ENCODE measurements at regions not wholly inside any gene's neighbourhood (a gene's known extent, or its start where the extent isn't known, plus 50 kb on each side); places are given as distances from the start of the nearest gene placed in this dataset.

DNA sequence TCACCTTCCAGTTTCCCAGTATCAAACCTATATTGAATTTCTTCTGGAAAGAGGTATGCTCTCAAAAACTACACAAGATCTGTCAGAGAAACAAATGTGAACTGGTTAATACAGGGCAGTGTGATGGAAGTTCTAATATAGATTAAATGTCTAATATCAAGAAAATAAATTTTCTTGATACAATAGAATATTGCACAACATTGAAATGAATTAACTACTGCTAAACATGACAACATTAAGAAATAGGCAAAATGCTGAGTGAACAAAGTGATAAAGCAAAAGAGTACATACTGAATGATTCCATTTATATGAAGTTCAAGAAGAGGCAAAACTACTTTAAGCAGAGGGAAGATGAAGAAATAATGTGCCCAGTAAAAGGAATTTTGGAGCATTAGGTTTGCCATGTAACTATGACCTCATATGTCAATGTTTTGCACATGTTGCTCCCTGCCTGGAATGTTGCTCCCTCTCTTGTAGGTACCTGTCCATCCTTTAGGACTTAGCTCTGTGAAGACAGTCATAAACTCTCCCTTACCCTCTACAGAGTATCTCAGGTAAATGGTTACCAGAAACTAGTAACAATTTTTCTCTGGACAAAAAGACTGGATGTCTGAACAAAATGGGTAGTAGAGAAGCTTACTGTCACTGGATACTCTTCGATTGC, 339.0 kb downstream of the RAD51AP2 start:
- WGBS, 2 donors, result 69 to 88% methylated on average over 1 of the region's 1 CpG
- Histone ChIP-seq H3K9me3 (no peaks in the 10 kb centered on the region), H3K4me1 (no peaks in the 10 kb centered on the region), H3K36me3 (no peaks in the 10 kb centered on the region), H3K4me3 (no peak overlapping the region), H3K27ac (no peak overlapping the region), H3K27me3 (no peaks in the 10 kb centered on the region)
- intact Hi-C loops (cut with DNase I), result no loop called here
- DNase-seq, result no peak
- TF ChIP-seq POLR2A (IDR thresholded peaks at IDR 0.05), result no peak
- TF ChIP-seq, protein P1, sequence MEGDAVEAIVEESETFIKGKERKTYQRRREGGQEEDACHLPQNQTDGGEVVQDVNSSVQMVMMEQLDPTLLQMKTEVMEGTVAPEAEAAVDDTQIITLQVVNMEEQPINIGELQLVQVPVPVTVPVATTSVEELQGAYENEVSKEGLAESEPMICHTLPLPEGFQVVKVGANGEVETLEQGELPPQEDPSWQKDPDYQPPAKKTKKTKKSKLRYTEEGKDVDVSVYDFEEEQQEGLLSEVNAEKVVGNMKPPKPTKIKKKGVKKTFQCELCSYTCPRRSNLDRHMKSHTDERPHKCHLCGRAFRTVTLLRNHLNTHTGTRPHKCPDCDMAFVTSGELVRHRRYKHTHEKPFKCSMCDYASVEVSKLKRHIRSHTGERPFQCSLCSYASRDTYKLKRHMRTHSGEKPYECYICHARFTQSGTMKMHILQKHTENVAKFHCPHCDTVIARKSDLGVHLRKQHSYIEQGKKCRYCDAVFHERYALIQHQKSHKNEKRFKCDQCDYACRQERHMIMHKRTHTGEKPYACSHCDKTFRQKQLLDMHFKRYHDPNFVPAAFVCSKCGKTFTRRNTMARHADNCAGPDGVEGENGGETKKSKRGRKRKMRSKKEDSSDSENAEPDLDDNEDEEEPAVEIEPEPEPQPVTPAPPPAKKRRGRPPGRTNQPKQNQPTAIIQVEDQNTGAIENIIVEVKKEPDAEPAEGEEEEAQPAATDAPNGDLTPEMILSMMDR (IDR thresholded peaks at IDR 0.05), result no peak

DNA sequence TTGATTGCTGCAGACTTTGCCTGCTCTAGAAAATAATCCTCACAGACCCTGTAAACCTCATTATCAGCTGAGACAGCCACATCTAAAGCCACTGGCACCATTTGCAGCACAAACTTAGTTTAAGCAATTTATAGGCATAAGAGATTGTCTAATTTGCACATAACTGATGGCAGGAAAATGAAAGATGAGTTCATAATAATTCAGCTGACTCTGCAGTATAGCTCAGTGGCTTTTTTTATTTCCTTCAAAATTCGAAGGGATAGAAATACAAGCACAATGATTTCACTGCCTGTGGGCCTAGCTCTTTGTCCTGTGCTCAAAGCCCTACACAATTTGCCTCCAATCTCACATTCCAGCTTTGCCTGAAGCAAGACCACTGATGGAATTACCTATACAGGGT, 341.2 kb downstream of the RAD51AP2 start:
- WGBS, 2 donors, result 18 to 31% methylated on average over 1 of the region's 1 CpG
- DNase-seq, result no peak
- intact Hi-C loops (cut with DNase I), result no loop called here
- H3K9me3 ChIP-seq, result no peaks in the 10 kb centered on the region
- TF ChIP-seq, protein P1 (IDR thresholded peaks at IDR 0.05), result no peak
- TF ChIP-seq POLR2A (IDR thresholded peaks at IDR 0.05), result no peak
- no peak overlapping the region for H3K27ac ChIP-seq
- H3K27me3 ChIP-seq, result no peaks in the 10 kb centered on the region
- no peak overlapping the region for H3K4me3 ChIP-seq
- no peaks in the 10 kb centered on the region for H3K36me3 ChIP-seq
- H3K4me1 ChIP-seq, result no peaks in the 10 kb centered on the region

DNA sequence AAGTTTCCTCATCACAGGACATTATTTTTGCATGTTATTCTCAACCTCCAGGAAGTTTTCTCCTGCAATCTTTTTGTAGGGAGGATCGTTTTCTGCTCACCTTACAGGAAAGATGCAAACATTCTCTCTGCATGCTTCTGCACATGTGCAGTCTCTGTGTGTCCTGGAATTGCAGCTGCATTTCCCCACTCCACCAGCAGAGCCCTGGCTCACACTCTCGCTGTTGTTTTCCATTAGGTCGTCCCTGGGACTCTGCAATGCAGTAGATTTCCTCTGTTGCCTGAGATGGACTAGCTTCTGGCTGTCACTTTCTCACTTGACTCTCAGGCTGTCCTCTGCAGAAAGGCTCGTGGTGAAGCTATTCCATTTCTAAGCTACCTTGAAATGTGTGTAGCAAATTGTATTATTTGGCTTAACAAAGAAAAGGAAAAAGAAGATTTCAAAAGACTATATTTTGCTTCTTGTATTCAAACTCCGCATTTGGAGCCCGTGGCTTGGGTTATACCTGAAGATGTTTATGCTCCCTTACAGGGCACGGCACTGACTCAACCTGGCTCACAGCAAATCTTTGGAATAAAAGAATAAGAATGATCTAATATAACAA, 346.7 kb downstream of the RAD51AP2 start:
- DNase-seq, result no peak
- TF ChIP-seq, protein P1 (IDR thresholded peaks at IDR 0.05), result peak; percentile 19 to 74 (median 50)
- no peak for TF ChIP-seq POLR2A (IDR thresholded peaks at IDR 0.05)
- intact Hi-C loops (cut with DNase I), result no loop called here
- Histone ChIP-seq H3K36me3 (no peaks in the 10 kb centered on the region), H3K4me1 (no peaks in the 10 kb centered on the region), H3K27ac (no peak overlapping the region), H3K9me3 (no peaks in the 10 kb centered on the region), H3K27me3 (no peaks in the 10 kb centered on the region), H3K4me3 (no peak overlapping the region)
- 41 to 43% methylated on average over 7 of the region's 7 CpGs for WGBS, 2 donors

DNA sequence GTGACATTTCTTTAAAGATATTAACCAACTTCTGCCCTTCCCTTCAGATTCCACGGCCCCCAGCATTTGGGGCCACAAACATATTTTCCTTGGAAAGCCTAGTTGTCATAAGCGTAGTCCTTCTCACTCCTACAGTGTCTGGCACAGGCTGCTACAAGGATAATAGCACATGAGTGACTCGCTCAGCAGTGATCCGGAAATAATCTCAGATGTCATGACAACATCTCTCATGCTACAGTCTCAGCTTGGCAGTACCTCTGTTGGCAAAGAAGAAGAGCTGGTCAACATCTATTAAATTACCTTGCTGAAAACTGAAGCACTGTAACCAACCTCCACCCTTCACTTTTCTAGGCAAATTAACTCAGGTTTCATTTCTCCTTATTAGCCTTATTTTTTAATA, 351.7 kb downstream of the RAD51AP2 start:
- DNase-seq, result no peak
- no peaks in the 10 kb centered on the region for H3K36me3 ChIP-seq
- intact Hi-C loops (cut with DNase I), result no loop called here
- no peak overlapping the region for H3K4me3 ChIP-seq
- no peak overlapping the region for H3K27ac ChIP-seq
- WGBS, 2 donors, result 58 to 61% methylated on average over 4 of the region's 4 CpGs
- H3K4me1 ChIP-seq, result no peaks in the 10 kb centered on the region
- TF ChIP-seq, protein P1 (IDR thresholded peaks at IDR 0.05), result no peak
- no peak for TF ChIP-seq POLR2A (IDR thresholded peaks at IDR 0.05)
- H3K27me3 ChIP-seq, result no peaks in the 10 kb centered on the region
- no peaks in the 10 kb centered on the region for H3K9me3 ChIP-seq

DNA sequence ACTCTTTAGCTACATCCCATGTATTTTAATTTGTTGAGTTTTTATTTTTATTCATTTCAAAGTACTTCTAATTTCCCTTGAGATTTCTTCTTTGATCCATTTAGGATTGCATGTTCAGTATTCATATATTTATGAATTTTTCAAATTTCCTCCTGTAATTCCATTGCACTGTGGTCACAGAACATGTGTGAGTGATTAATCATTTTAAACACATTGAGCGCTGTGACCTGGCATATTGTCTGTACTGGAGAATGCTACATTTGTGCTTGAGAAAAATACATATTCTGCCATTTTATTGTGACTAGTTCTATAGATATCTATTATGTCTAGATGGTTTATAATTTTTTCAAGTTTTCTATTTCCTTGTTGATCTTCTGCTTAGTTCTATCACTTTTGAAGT, 353.7 kb downstream of the RAD51AP2 start:
- no peaks in the 10 kb centered on the region for H3K4me1 ChIP-seq
- WGBS, 2 donors, result 60 to 76% methylated on average over 1 of the region's 1 CpG
- TF ChIP-seq, protein P1 (IDR thresholded peaks at IDR 0.05), result no peak
- TF ChIP-seq POLR2A (IDR thresholded peaks at IDR 0.05), result no peak
- DNase-seq, result no peak
- H3K4me3 ChIP-seq, result no peak overlapping the region
- no peak overlapping the region for H3K27ac ChIP-seq
- H3K36me3 ChIP-seq, result no peaks in the 10 kb centered on the region
- intact Hi-C loops (cut with DNase I), result no loop called here
- no peaks in the 10 kb centered on the region for H3K27me3 ChIP-seq
- H3K9me3 ChIP-seq, result no peaks in the 10 kb centered on the region

Measured in esophagus squamous epithelium (tissue), 5 donors.